HCT116 (cell line): ENCODE measurements at regions not wholly inside any gene's neighbourhood (a gene's known extent, or its start where the extent isn't known, plus 50 kb on each side); places are given as distances from the start of the nearest gene placed in this dataset.

ENCODE experiments used
- ATAC-seq: fragments of 200-7000 bp; cut with Tn5 transposase; 2 replicates; pipeline ENCODE4 v1.9.1; 2020; ENCODE audit warnings: mild to moderate bottlenecking, moderate library complexity
- BruUV-seq: library from RNA; stranded (reverse); fragments of 400-500 nt; replicated peaks from 2 replicates; lab custom pipeline; 2021; lab: Mats Ljungman, UMichigan
- CTCF ChIA-PET: fragments of 300-600 bp; sonication (Branson Sonifier 250); formaldehyde crosslinking; loops from one replicate; lab custom pipeline; 2021; ENCODE audit warnings: antibody characterized with exemption; lab: Charles Lee
- POLR2A ChIA-PET: fragments of 300-600, 350-600 bp; sonication (Branson Sonifier 250); formaldehyde crosslinking; loops from one replicate; lab custom pipeline; 2021; ENCODE audit warnings: antibody characterized with exemption; lab: Charles Lee
- RAD21 ChIA-PET, 2 experiments: fragments of 300-600 bp; sonication (Branson Sonifier 250); formaldehyde crosslinking; loops; one replicate each; lab custom pipeline; 2023; ENCODE audit warnings: low total read pairs in 2 of 2; ENCODE audit not compliant: uncharacterized antibody in 2 of 2, unreplicated experiment in 2 of 2, low non-redundant PET in 1 of 2; lab: Charles Lee
- DNase-seq: peaks from one replicate; pipeline ENCODE4 v3.0.0-alpha.2; 2010; ENCODE audit warnings: low read depth, low spot score
- H2AFZ ChIP-seq: fragments of 200-600 bp; shearing (Covaris generic), sonication (generic); 2 replicates; pipeline ENCODE4 v1.6.1; 2017; ENCODE audit warnings: low read depth, mixed run types, mixed read lengths, antibody characterized with exemption, low read length; ENCODE audit not compliant: poor library complexity, severe bottlenecking
- H3K27ac ChIP-seq: 2 replicates; pipeline ENCODE4 v1.5.1; 2012; ENCODE audit warnings: low read depth, low read length
- H3K27me3 ChIP-seq: fragments of 200-600 bp; sonication (generic); 2 replicates; pipeline ENCODE4 v1.6.1; 2016; ENCODE audit warnings: mixed run types, low read length, mixed read lengths; ENCODE audit not compliant: insufficient read depth
- H3K36me3 ChIP-seq, 2 experiments: fragments of 200-500 bp in 1 of 2; fragments of 200-600 bp in 1 of 2; sonication (Bioruptor generic) in 1 of 2; sonication (generic) in 1 of 2; 2 replicates each; pipeline versions ENCODE4 v1.5.1 to v1.6.1; 2014 to 2016; ENCODE audit warnings: low read length in 2 of 2, inconsistent platforms in 1 of 2, mixed read lengths in 1 of 2, mixed run types in 1 of 2; ENCODE audit not compliant: insufficient read depth in 2 of 2, control insufficient read depth in 1 of 2
- H3K4me1 ChIP-seq, 2 experiments: fragments of 200-600 bp in 1 of 2; sonication (generic) in 1 of 2; 2 replicates each; pipeline versions ENCODE4 v1.5.1 to v1.6.1; 2012 to 2017; ENCODE audit warnings: low read length in 2 of 2, inconsistent platforms in 1 of 2, mild to moderate bottlenecking in 1 of 2, mixed read lengths in 1 of 2, mixed run types in 1 of 2, moderate library complexity in 1 of 2; ENCODE audit not compliant: insufficient read depth in 2 of 2, control insufficient read depth in 1 of 2
- H3K4me2 ChIP-seq: fragments of 200-600 bp; sonication (generic); 2 replicates; pipeline ENCODE4 v1.6.1; 2017; ENCODE audit warnings: mixed run types, low read length, mixed read lengths
- H3K4me3 ChIP-seq, 2 experiments: fragments of 200-600 bp in 1 of 2; sonication (generic) in 1 of 2; replicated peaks in 1 of 2; 2 replicates each; pipeline ENCODE4 v1.5.1; 2011 to 2016; ENCODE audit warnings: low read length in 2 of 2, control low read depth in 1 of 2, low read depth in 1 of 2, mild to moderate bottlenecking in 1 of 2, mixed read lengths in 1 of 2, mixed run types in 1 of 2
- H3K79me2 ChIP-seq: fragments of 200-600 bp; sonication (generic); 2 replicates; pipeline ENCODE4 v1.6.1; 2017; ENCODE audit warnings: mild to moderate bottlenecking, mixed run types, low read length, moderate library complexity, mixed read lengths; ENCODE audit not compliant: insufficient read depth
- H3K9ac ChIP-seq: fragments of 200-600 bp; sonication (generic); 2 replicates; pipeline ENCODE4 v1.6.1; 2016; ENCODE audit warnings: low read length, mixed read lengths
- H3K9me2 ChIP-seq: fragments of 200-600 bp; sonication (generic), shearing (Covaris generic); 2 replicates; pipeline ENCODE4 v1.6.1; 2017; ENCODE audit warnings: mixed run types, mild to moderate bottlenecking, moderate library complexity; ENCODE audit not compliant: insufficient read depth
- H3K9me3 ChIP-seq, 2 experiments: fragments of 200-500 bp in 1 of 2; fragments of 200-600 bp in 1 of 2; sonication (Bioruptor generic) in 1 of 2; sonication (generic) in 1 of 2; 2 replicates each; pipeline ENCODE4 v1.6.1; 2014 to 2017; ENCODE audit warnings: low read length in 2 of 2, mixed read lengths in 2 of 2, inconsistent platforms in 1 of 2, low read depth in 1 of 2, mild to moderate bottlenecking in 1 of 2, mixed run types in 1 of 2, moderate library complexity in 1 of 2; ENCODE audit not compliant: control insufficient read depth in 1 of 2, insufficient read depth in 1 of 2
- H4K20me1 ChIP-seq: fragments of 200-600 bp; sonication (generic), shearing (Covaris generic); 2 replicates; pipeline ENCODE4 v1.6.1; 2017; ENCODE audit warnings: mixed run types, mild to moderate bottlenecking, moderate library complexity; ENCODE audit not compliant: insufficient read depth
- EZH2phosphoT487 ChIP-seq: fragments of 200-600 bp; IDR thresholded peaks from 2 replicates; pipeline ENCODE4 v1.6.1; 2018; ENCODE audit warnings: antibody characterized with exemption, borderline replicate concordance
- FOSL1 ChIP-seq: IDR thresholded peaks from 2 replicates; pipeline ENCODE4 v1.6.1; 2012; ENCODE audit warnings: low read depth
- JUND ChIP-seq: IDR thresholded peaks from 2 replicates; pipeline ENCODE4 v1.6.1; 2012
- POLR2A ChIP-seq: IDR thresholded peaks from 2 replicates; pipeline ENCODE4 v1.7.0; 2011; ENCODE audit warnings: borderline replicate concordance; ENCODE audit not compliant: insufficient read depth, insufficient read length; ENCODE audit errors: extremely low read depth
- RAD21 ChIP-seq: IDR thresholded peaks from 2 replicates; pipeline ENCODE4 v1.6.1; 2012; ENCODE audit warnings: low read depth, mild to moderate bottlenecking
- SP1 ChIP-seq: IDR thresholded peaks from 2 replicates; pipeline ENCODE4 v1.6.1; 2012; ENCODE audit warnings: low read depth
- TCF7L2 ChIP-seq: IDR thresholded peaks from 2 replicates; pipeline ENCODE4 v1.7.0; 2011; ENCODE audit warnings: borderline replicate concordance, inconsistent platforms; ENCODE audit not compliant: insufficient read depth, insufficient read length; ENCODE audit errors: extremely low read depth
- ZFX ChIP-seq: fragments of 450-650 bp; IDR thresholded peaks from 2 replicates; pipeline ENCODE4 v1.6.1; 2017
- intact Hi-C: fragments of 100-400 bp; cut with micrococcal nuclease; formaldehyde crosslinking; loops from 2 replicates; pipeline ENCODE4 v1.10.0; 2022

DNA sequence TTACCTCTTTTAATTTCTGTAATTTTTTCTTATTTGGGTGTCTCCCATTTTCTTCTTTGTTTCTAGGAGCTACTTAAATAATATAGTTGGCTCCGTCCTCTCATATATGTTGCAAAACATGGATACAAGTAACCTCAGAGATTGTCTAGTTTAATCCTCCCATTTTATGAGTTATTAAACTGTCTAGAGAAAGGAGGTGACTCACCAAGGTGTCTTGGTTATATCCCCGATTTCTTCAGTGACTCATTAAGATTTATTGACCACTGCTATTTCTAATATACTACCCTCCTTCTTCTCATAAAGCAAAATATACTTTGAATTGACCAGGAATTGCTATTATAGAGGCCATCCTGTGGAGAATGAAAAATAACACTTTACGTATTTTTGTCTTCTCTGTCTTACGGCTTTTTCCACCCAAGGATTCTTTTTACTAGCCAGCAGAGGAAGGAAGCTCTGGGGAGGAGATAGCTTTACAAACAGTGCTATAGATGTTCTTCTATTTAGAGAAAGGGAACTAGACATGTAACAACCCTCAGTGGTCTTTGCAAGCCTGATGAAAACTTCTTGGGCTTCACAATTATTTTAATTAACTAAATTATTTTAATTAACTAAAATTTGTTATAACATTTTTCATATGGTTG lies 300.4 kb upstream of the TNP1 start:
- TF ChIP-seq FOSL1 = peak; percentile 35; the same call in 1 of the 2 replicates
- no peak for TF ChIP-seq RAD21
- TF ChIP-seq JUND = peak; percentile 20; the same call in 1 of the 2 replicates
- ATAC-seq (peak; percentile 50; the same call in 1 of the 2 replicates), DNase-seq (no peak)
- CTCF ChIA-PET = interaction anchor here (1.3 to 3.3 kb wide), 2 partner anchors 18 to 350 kb away, joined by 4 to 8 read pairs; no protein-coding TSS in a partner anchor
- Histone ChIP-seq H3K4me2 (peak overlapping the region; percentile 3; the same call in 1 of the 2 replicates), H3K27me3 (peaks cover 50% of the 10 kb centered on the region), H3K9me2 (no peaks in the 10 kb centered on the region), H3K79me2 (no peaks in the 10 kb centered on the region), H3K4me1 (peaks cover 0 to 11% of the 10 kb centered on the region in 2 experiments; a peak in 2 of 4 replicates), H4K20me1 (no peaks in the 10 kb centered on the region), H3K27ac (no peak overlapping the region), H3K9ac (no peak overlapping the region), H3K4me3 (no peak overlapping the region), H3K9me3 (no peaks in the 10 kb centered on the region), H2AFZ (no peak overlapping the region), H3K36me3 (no peaks in the 10 kb centered on the region)
- POLR2A ChIA-PET = no interaction called here
- intact Hi-C loops = loop anchor here (5.0 to 10.0 kb wide), 2 partner anchors 355 to 552 kb away; no protein-coding TSS in a partner anchor
- BruUV-seq = no TSS peak
- RAD21 ChIA-PET = no interaction called here

DNA sequence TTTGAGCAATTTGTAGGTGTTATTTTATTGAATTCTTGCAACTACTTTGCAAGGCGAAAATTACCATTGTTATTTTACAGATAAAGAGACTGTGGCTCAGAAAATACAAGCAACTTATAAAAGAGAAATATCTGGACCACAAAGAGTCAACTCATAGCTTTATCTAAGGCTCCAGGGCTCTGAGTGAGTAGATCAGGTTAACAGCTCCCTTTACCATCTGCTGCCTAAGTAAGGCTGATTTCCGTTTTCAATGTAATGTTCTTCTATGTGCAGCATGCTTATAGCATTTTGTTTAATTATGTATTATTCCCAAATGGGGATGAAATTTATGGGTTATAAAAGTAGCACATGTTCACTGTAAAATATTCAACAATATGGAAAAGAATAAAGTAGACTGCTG lies 299.1 kb upstream of the TNP1 start:
- ATAC-seq = no peak

More for the DNA sequence above, 299.1 kb upstream of the TNP1 start:
- DNase-seq = no peak
- no peak overlapping the region for H2AFZ ChIP-seq
- H4K20me1 ChIP-seq = no peaks in the 10 kb centered on the region
- ChIA-PET RAD21 (no interaction called here), CTCF (no interaction called here), POLR2A (no interaction called here)
- BruUV-seq = no TSS peak
- peaks cover 51% of the 10 kb centered on the region for H3K27me3 ChIP-seq
- TF ChIP-seq SP1 (no peak), EZH2phosphoT487 (no peak), ZFX (no peak), TCF7L2 (no peak), JUND (no peak), RAD21 (no peak), POLR2A (no peak)
- intact Hi-C loops = no loop called here
- H3K36me3 ChIP-seq = no peaks in the 10 kb centered on the region
- H3K79me2 ChIP-seq = no peaks in the 10 kb centered on the region
- H3K9ac ChIP-seq = no peak overlapping the region
- H3K9me2 ChIP-seq = no peaks in the 10 kb centered on the region
- H3K9me3 ChIP-seq = no peaks in the 10 kb centered on the region
- no peak overlapping the region for H3K4me2 ChIP-seq
- H3K4me1 ChIP-seq = peaks cover 0 to 11% of the 10 kb centered on the region in 2 experiments; a peak in 2 of 4 replicates
- H3K27ac ChIP-seq = no peak overlapping the region
- no peak overlapping the region for H3K4me3 ChIP-seq
